Endothelial cell of umbilical vein (primary cell): ENCODE measurements at regions not wholly inside any gene's neighbourhood (a gene's known extent, or its start where the extent isn't known, plus 50 kb on each side); places are given as distances from the start of the nearest gene placed in this dataset.

Experiments
- BruUV-seq: library from RNA; stranded (reverse); fragments of 400-500 nt; replicated peaks from 2 replicates; lab custom pipeline; 2021; lab: Mats Ljungman, UMichigan
- CTCF ChIA-PET: fragments of 300-600, 350-600 bp; sonication (Branson Sonifier 250); formaldehyde crosslinking; loops from one replicate; lab custom pipeline; 2021; ENCODE audit warnings: antibody characterized with exemption, inconsistent platforms; lab: Charles Lee
- POLR2A ChIA-PET: fragments of 300-600, 350-600 bp; sonication (Branson Sonifier 250); formaldehyde crosslinking; loops from one replicate; lab custom pipeline; 2021; ENCODE audit warnings: antibody characterized with exemption, inconsistent platforms; lab: Charles Lee
- DNase-seq: peaks from one replicate; pipeline ENCODE4 v3.0.0-alpha.2; 2011; ENCODE audit warnings: low read depth, low spot score
- FAIRE-seq: peaks from 2 replicates; lab custom pipeline; 2011; peaks lifted over from hg19 to GRCh38; lab: Jason Lieb, UNC
- H2AFZ ChIP-seq: 2 replicates; pipeline ENCODE4 v1.6.0; 2012; ENCODE audit warnings: low read depth, low read length, control low read depth, inconsistent platforms
- H3K27ac ChIP-seq: 2 replicates; pipeline ENCODE4 v1.5.1; 2011; ENCODE audit warnings: low read depth, mild to moderate bottlenecking, control low read depth, low read length, moderate library complexity; ENCODE audit not compliant: insufficient read depth
- H3K27me3 ChIP-seq, 2 experiments: 2 replicates each; pipeline versions ENCODE4 v1.6.0 to v1.6.1; 2011; ENCODE audit warnings: low read length in 2 of 2, mixed read lengths in 1 of 2; ENCODE audit not compliant: control insufficient read depth in 2 of 2, insufficient read depth in 2 of 2
- H3K36me3 ChIP-seq, 2 experiments: 2 replicates in 1 of 2; 3 replicates in 1 of 2; pipeline ENCODE4 v1.5.1; 2011; ENCODE audit warnings: low read length in 2 of 2, mild to moderate bottlenecking in 1 of 2, moderate library complexity in 1 of 2; ENCODE audit not compliant: control insufficient read depth in 2 of 2, insufficient read depth in 2 of 2; ENCODE audit errors: extremely low read depth in 1 of 2
- H3K4me1 ChIP-seq: 3 replicates; pipeline ENCODE4 v1.5.1; 2011; ENCODE audit warnings: mild to moderate bottlenecking, low read length; ENCODE audit not compliant: control insufficient read depth, insufficient read depth; ENCODE audit errors: extremely low read depth
- H3K4me2 ChIP-seq: 2 replicates; pipeline ENCODE4 v1.6.1; 2011; ENCODE audit warnings: low read length, control low read depth, mixed read lengths; ENCODE audit not compliant: insufficient read depth
- H3K4me3 ChIP-seq, 3 experiments: fragments of 200-600 bp in 1 of 3; sonication (generic), shearing (Covaris generic) in 1 of 3; replicated peaks in 1 of 3; 2 replicates each; pipeline ENCODE4 v1.5.1; 2011 to 2016; ENCODE audit warnings: control low read depth in 3 of 3, low read length in 3 of 3, mild to moderate bottlenecking in 2 of 3, inconsistent platforms in 1 of 3, low read depth in 1 of 3, moderate library complexity in 1 of 3; ENCODE audit not compliant: insufficient read depth in 1 of 3
- H3K79me2 ChIP-seq: 2 replicates; pipeline ENCODE4 v1.6.0; 2012; ENCODE audit warnings: low read length, inconsistent platforms; ENCODE audit not compliant: control insufficient read depth, insufficient read depth
- H3K9ac ChIP-seq: replicated peaks from 2 replicates; pipeline ENCODE3; 2011; ENCODE audit warnings: low read length, control low read depth; ENCODE audit not compliant: insufficient read depth; ENCODE audit errors: extremely low read depth
- H3K9me1 ChIP-seq: replicated peaks from 3 replicates; pipeline ENCODE4 v1.6.0; 2011; ENCODE audit warnings: mild to moderate bottlenecking, low read length; ENCODE audit not compliant: control insufficient read depth, insufficient read depth; ENCODE audit errors: extremely low read depth
- H3K9me3 ChIP-seq: replicated peaks from 2 replicates; pipeline ENCODE4 v1.5.1; 2012; ENCODE audit warnings: low read length, inconsistent platforms; ENCODE audit not compliant: control insufficient read depth, insufficient read depth
- H4K20me1 ChIP-seq: replicated peaks from 2 replicates; pipeline ENCODE3; 2011; ENCODE audit warnings: mild to moderate bottlenecking, low read length; ENCODE audit not compliant: control insufficient read depth, insufficient read depth; ENCODE audit errors: extremely low read depth
- EZH2 ChIP-seq: IDR thresholded peaks from 2 replicates; pipeline ENCODE4 v1.6.1; 2012; ENCODE audit warnings: borderline replicate concordance, low read depth, mild to moderate bottlenecking, moderate library complexity, low read length, inconsistent platforms; ENCODE audit not compliant: severe bottlenecking
- FOS ChIP-seq: IDR thresholded peaks from 2 replicates; pipeline ENCODE4 v1.6.1; 2011; ENCODE audit warnings: mild to moderate bottlenecking, low read length, moderate library complexity, borderline replicate concordance; ENCODE audit not compliant: insufficient read depth
- GATA2 ChIP-seq: IDR thresholded peaks from 2 replicates; pipeline ENCODE4 v1.7.0; 2011; ENCODE audit warnings: low read depth, mild to moderate bottlenecking, moderate library complexity, mixed read lengths, low read length; ENCODE audit not compliant: insufficient read length, insufficient read depth
- JUN ChIP-seq: IDR thresholded peaks from 2 replicates; pipeline ENCODE4 v1.6.1; 2011; ENCODE audit warnings: borderline replicate concordance, low read depth; ENCODE audit not compliant: insufficient read length, insufficient read depth
- MYC ChIP-seq: IDR thresholded peaks from one replicate; pipeline ENCODE4 v1.6.1; 2011; ENCODE audit warnings: mild to moderate bottlenecking, low read depth, low read length
- POLR2A ChIP-seq: IDR thresholded peaks from 2 replicates; pipeline ENCODE4 v1.6.1; 2012; ENCODE audit warnings: low read depth, mild to moderate bottlenecking, control low read depth, low read length
- POLR2AphosphoS5 ChIP-seq: IDR thresholded peaks from 2 replicates; pipeline ENCODE4 v1.6.1; 2012; ENCODE audit warnings: low read depth, mild to moderate bottlenecking, control low read depth, low read length, moderate library complexity; ENCODE audit not compliant: insufficient read depth
- dilution Hi-C: fragments of 300-500 bp; cut with MboI; formaldehyde crosslinking; loops from one replicate; pipeline ENCODE4 v1.15.0; 2019; ENCODE audit warnings: low sequenced_read_pairs; ENCODE audit not compliant: extremely low pct_ligation_motif_present
- intact Hi-C: fragments of 100-400 bp; cut with micrococcal nuclease; formaldehyde crosslinking; loops from one replicate; pipeline ENCODE4 v1.10.0; 2022
- TF ChIP-seq, protein P1 (sequence below): IDR thresholded peaks from 2 replicates; pipeline ENCODE4 v1.6.1; 2011; ENCODE audit not compliant: insufficient read depth, insufficient read length
- TF ChIP-seq, protein P2 (sequence below), 2 donors: IDR thresholded peaks; 1 replicate in 1 of 2; 2 replicates in 1 of 2; pipeline ENCODE4 v1.5.1; 2011; ENCODE audit warnings: low read length in 2 of 2, mild to moderate bottlenecking in 2 of 2, moderate library complexity in 2 of 2, control low read depth in 1 of 2, inconsistent platforms in 1 of 2, low read depth in 1 of 2; ENCODE audit not compliant: insufficient read depth in 1 of 2; ENCODE audit errors: extremely low read depth in 1 of 2

- Histone ChIP-seq H3K4me1 (peaks cover 5% of the 10 kb centered on the region), H2AFZ (no peak overlapping the region), H3K79me2 (no peaks in the 10 kb centered on the region), H3K4me3 (no peak overlapping the region), H3K27me3 (no peaks in the 10 kb centered on the region), H3K36me3 (no peaks in the 10 kb centered on the region), H3K27ac (no peak overlapping the region), H3K9me1 (no peaks in the 10 kb centered on the region), H3K9me3 (peaks cover 3% of the 10 kb centered on the region), H3K4me2 (no peak overlapping the region), H4K20me1 (no peaks in the 10 kb centered on the region), H3K9ac (no peak overlapping the region)
- no peak for DNase-seq
- no peak for FAIRE-seq
- BruUV-seq = no TSS peak
- CTCF ChIA-PET = interaction anchor here (0.9 to 2.8 kb wide), 28 partner anchors 10 to 1248 kb away, joined by 3 to 24 read pairs (median 5); partner anchors contain the start of gene ACKR3
- intact Hi-C loops = loop anchor here (1.0 to 5.0 kb wide), 12 partner anchors 33 to 718 kb away; no protein-coding TSS in a partner anchor
- TF ChIP-seq FOS (no peak), JUN (no peak), MYC (no peak), POLR2AphosphoS5 (no peak), POLR2A (no peak), GATA2 (no peak), EZH2 (no peak)
- TF ChIP-seq, protein P1, sequence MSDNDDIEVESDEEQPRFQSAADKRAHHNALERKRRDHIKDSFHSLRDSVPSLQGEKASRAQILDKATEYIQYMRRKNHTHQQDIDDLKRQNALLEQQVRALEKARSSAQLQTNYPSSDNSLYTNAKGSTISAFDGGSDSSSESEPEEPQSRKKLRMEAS = no peak
- TF ChIP-seq, protein P2, sequence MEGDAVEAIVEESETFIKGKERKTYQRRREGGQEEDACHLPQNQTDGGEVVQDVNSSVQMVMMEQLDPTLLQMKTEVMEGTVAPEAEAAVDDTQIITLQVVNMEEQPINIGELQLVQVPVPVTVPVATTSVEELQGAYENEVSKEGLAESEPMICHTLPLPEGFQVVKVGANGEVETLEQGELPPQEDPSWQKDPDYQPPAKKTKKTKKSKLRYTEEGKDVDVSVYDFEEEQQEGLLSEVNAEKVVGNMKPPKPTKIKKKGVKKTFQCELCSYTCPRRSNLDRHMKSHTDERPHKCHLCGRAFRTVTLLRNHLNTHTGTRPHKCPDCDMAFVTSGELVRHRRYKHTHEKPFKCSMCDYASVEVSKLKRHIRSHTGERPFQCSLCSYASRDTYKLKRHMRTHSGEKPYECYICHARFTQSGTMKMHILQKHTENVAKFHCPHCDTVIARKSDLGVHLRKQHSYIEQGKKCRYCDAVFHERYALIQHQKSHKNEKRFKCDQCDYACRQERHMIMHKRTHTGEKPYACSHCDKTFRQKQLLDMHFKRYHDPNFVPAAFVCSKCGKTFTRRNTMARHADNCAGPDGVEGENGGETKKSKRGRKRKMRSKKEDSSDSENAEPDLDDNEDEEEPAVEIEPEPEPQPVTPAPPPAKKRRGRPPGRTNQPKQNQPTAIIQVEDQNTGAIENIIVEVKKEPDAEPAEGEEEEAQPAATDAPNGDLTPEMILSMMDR (IDR thresholded peaks at IDR 0.05; ENCODE audit: extremely low read depth in 1 of 2, insufficient read depth in 1 of 2, low read depth in 1 of 2, low read length in 2 of 2) = no peak
- POLR2A ChIA-PET = no interaction called here
- dilution Hi-C loops = no loop called here
Measured at GRCh38 chr2:237027712-237028029, 58.0 kb upstream of the COPS8 start.
